DND-41 (cell line): ENCODE measurements at regions not wholly inside any gene's neighbourhood (a gene's known extent, or its start where the extent isn't known, plus 50 kb on each side); places are given as distances from the start of the nearest gene placed in this dataset.

ENCODE experiments used
- ATAC-seq: fragments of 200-7000 bp; cut with Tn5 transposase; 3 replicates; pipeline ENCODE4 v1.9.1; 2021; ENCODE audit warnings: low read depth; ENCODE audit not compliant: insufficient read depth
- DNase-seq: peaks from one replicate; pipeline ENCODE4 v3.0.0-alpha.2; 2020
- H2AFZ ChIP-seq: 2 replicates; pipeline ENCODE4 v1.6.0; 2012; ENCODE audit warnings: low read depth, low read length
- H3K27ac ChIP-seq: 2 replicates; pipeline ENCODE4 v1.5.1; 2012; ENCODE audit warnings: low read length, inconsistent platforms
- H3K27me3 ChIP-seq: fragments of 200-600 bp; sonication (generic); 2 replicates; pipeline ENCODE4 v1.6.0; 2012; ENCODE audit warnings: low read length, mild to moderate bottlenecking, inconsistent platforms; ENCODE audit not compliant: insufficient read depth, poor library complexity
- H3K36me3 ChIP-seq: 2 replicates; pipeline ENCODE4 v1.5.1; 2012; ENCODE audit warnings: low read length, inconsistent platforms; ENCODE audit not compliant: insufficient read depth
- H3K4me1 ChIP-seq: 2 replicates; pipeline ENCODE4 v1.5.1; 2012; ENCODE audit warnings: mild to moderate bottlenecking, low read length; ENCODE audit not compliant: insufficient read depth
- H3K4me2 ChIP-seq: 2 replicates; pipeline ENCODE4 v1.6.0; 2012; ENCODE audit warnings: mild to moderate bottlenecking, moderate library complexity, low read length, inconsistent platforms; ENCODE audit not compliant: insufficient read depth
- H3K4me3 ChIP-seq, 2 experiments: fragments of 200-600 bp in 1 of 2; shearing (Covaris generic) in 1 of 2; 2 replicates each; pipeline ENCODE4 v1.5.1; 2012 to 2016; ENCODE audit warnings: inconsistent platforms in 2 of 2, low read length in 2 of 2, mild to moderate bottlenecking in 2 of 2, low read depth in 1 of 2, moderate library complexity in 1 of 2
- H3K79me2 ChIP-seq: 2 replicates; pipeline ENCODE4 v1.6.0; 2012; ENCODE audit warnings: low read length, inconsistent platforms; ENCODE audit not compliant: insufficient read depth
- H3K9ac ChIP-seq: 2 replicates; pipeline ENCODE4 v1.6.0; 2012; ENCODE audit warnings: low read depth, mild to moderate bottlenecking, inconsistent platforms, low read length, moderate library complexity
- H3K9me3 ChIP-seq: 2 replicates; pipeline ENCODE4 v1.5.1; 2012; ENCODE audit warnings: low read length, moderate library complexity, mild to moderate bottlenecking, inconsistent platforms; ENCODE audit not compliant: insufficient read depth, severe bottlenecking
- H4K20me1 ChIP-seq: 2 replicates; pipeline ENCODE4 v1.6.0; 2012; ENCODE audit warnings: low read length; ENCODE audit not compliant: insufficient read depth
- EZH2 ChIP-seq: IDR thresholded peaks from 3 replicates; pipeline ENCODE4 v1.6.1; 2012; ENCODE audit warnings: borderline replicate concordance, low read depth, mild to moderate bottlenecking, moderate library complexity, low read length, inconsistent platforms; ENCODE audit not compliant: severe bottlenecking
- TF ChIP-seq, protein P1 (sequence below): IDR thresholded peaks from 2 replicates; pipeline ENCODE4 v1.5.1; 2012; ENCODE audit warnings: borderline replicate concordance, low read length, moderate library complexity, mild to moderate bottlenecking; ENCODE audit not compliant: poor library complexity, severe bottlenecking; ENCODE audit errors: extremely low read depth

DNA sequence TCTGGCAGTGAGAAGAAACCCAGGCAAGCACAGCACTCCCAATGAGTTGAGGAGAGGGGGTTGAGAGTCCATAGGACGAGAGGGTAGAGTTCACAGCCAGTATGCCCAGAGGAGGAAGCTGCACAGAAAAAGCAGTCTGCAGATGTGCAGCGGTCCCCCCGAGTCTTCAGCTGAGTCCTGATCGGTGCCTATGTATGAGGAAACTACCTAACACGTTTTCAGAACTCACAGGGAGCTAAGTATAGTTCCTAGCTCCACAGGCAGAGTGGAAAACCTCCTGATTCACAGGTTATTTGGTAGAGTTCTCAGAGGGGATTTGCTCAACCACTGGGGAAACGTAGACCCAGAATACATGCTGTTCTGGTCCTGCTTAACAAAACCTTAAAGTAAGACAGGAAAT lies 271.3 kb upstream of the CNTNAP2 start:
- Histone ChIP-seq H3K9me3 (no peaks in the 10 kb centered on the region), H2AFZ (no peak overlapping the region)

GRCh38 chr7:145839814-145840213 lies 276.8 kb upstream of the CNTNAP2 start:
- DNase-seq (no peak), ATAC-seq (no peak)
- H3K36me3 ChIP-seq, result no peaks in the 10 kb centered on the region
- no peak overlapping the region for H2AFZ ChIP-seq
- no peak for TF ChIP-seq EZH2
- TF ChIP-seq, protein P1, sequence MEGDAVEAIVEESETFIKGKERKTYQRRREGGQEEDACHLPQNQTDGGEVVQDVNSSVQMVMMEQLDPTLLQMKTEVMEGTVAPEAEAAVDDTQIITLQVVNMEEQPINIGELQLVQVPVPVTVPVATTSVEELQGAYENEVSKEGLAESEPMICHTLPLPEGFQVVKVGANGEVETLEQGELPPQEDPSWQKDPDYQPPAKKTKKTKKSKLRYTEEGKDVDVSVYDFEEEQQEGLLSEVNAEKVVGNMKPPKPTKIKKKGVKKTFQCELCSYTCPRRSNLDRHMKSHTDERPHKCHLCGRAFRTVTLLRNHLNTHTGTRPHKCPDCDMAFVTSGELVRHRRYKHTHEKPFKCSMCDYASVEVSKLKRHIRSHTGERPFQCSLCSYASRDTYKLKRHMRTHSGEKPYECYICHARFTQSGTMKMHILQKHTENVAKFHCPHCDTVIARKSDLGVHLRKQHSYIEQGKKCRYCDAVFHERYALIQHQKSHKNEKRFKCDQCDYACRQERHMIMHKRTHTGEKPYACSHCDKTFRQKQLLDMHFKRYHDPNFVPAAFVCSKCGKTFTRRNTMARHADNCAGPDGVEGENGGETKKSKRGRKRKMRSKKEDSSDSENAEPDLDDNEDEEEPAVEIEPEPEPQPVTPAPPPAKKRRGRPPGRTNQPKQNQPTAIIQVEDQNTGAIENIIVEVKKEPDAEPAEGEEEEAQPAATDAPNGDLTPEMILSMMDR, result no peak
- no peaks in the 10 kb centered on the region for H3K79me2 ChIP-seq
- H4K20me1 ChIP-seq, result no peaks in the 10 kb centered on the region
- no peak overlapping the region for H3K4me2 ChIP-seq
- H3K27me3 ChIP-seq, result no peaks in the 10 kb centered on the region
- no peak overlapping the region for H3K27ac ChIP-seq
- H3K9ac ChIP-seq, result no peak overlapping the region
- no peaks in the 10 kb centered on the region for H3K4me1 ChIP-seq
- no peaks in the 10 kb centered on the region for H3K9me3 ChIP-seq
- H3K4me3 ChIP-seq, result no peak overlapping the region

More for the DNA sequence above, 271.3 kb upstream of the CNTNAP2 start:
- H3K4me2 ChIP-seq, result no peak overlapping the region
- H3K4me3 ChIP-seq, result no peak overlapping the region
- no peaks in the 10 kb centered on the region for H3K79me2 ChIP-seq
- H3K4me1 ChIP-seq, result no peaks in the 10 kb centered on the region
- DNase-seq, result no peak
- no peak overlapping the region for H3K9ac ChIP-seq
- TF ChIP-seq, protein P1, result no peak
- TF ChIP-seq EZH2, result no peak
- no peaks in the 10 kb centered on the region for H3K27me3 ChIP-seq
- no peak overlapping the region for H3K27ac ChIP-seq
- no peak for ATAC-seq
- no peaks in the 10 kb centered on the region for H3K36me3 ChIP-seq
- no peaks in the 10 kb centered on the region for H4K20me1 ChIP-seq

DNA sequence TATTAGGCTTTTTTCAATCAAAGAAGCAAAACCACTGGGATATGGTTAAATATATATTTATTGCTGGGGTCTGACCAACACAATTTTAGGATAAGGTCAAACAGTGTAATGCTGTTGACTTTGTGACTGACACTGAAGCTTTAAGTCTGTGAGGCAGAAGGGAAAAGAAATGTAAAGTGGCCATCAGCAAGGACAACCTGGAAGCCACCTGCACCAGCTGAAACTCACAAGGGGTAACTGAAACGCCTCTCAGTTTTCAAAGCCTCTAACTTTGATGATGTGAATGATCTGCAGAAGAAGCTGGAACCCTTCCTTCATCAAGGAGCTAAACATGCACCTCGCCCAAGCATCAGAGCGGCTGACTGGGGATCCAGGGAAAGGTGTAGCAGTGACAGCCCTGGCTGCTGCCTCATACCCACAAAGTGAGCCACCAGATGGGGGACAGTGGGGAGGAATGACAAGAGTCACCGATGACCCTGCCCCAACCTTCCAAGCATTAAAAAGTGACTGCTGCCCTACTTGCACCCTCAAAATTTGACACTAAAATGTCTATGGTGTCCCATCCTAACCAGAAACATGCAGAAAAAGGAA lies 284.9 kb upstream of the CNTNAP2 start:
- DNase-seq (no peak), ATAC-seq (no peak)
- no peak overlapping the region for H3K4me2 ChIP-seq
- H3K27me3 ChIP-seq, result no peaks in the 10 kb centered on the region
- no peaks in the 10 kb centered on the region for H3K79me2 ChIP-seq
- no peaks in the 10 kb centered on the region for H3K36me3 ChIP-seq
- H3K9ac ChIP-seq, result no peak overlapping the region
- TF ChIP-seq EZH2, result no peak
- TF ChIP-seq, protein P1, result no peak
- H3K27ac ChIP-seq, result no peak overlapping the region
- H3K9me3 ChIP-seq, result no peaks in the 10 kb centered on the region
- H2AFZ ChIP-seq, result no peak overlapping the region
- H4K20me1 ChIP-seq, result no peaks in the 10 kb centered on the region
- H3K4me3 ChIP-seq, result no peak overlapping the region
- no peaks in the 10 kb centered on the region for H3K4me1 ChIP-seq
